NB4 (cell line): ENCODE measurements at regions not wholly inside any gene's neighbourhood (a gene's known extent, or its start where the extent isn't known, plus 50 kb on each side); places are given as distances from the start of the nearest gene placed in this dataset.

Experiments
- DNase-seq: peaks from one replicate; pipeline ENCODE4 v3.0.0; 2010; ENCODE audit warnings: low read depth
- H3K4me3 ChIP-seq: one replicate; pipeline ENCODE4 v1.5.1; 2011; ENCODE audit warnings: mild to moderate bottlenecking, low read depth, low read length, moderate library complexity
- MYC ChIP-seq: IDR thresholded peaks from 2 replicates; pipeline ENCODE4 v1.6.1; 2011; ENCODE audit warnings: low read depth, low read length
- POLR2A ChIP-seq: IDR thresholded peaks from 2 replicates; pipeline ENCODE4 v1.6.1; 2011; ENCODE audit warnings: mild to moderate bottlenecking; ENCODE audit not compliant: insufficient read length; ENCODE audit errors: extremely low read depth
- TF ChIP-seq, protein P1 (sequence below): IDR thresholded peaks from 2 replicates; pipeline ENCODE4 v1.6.1; 2011; ENCODE audit warnings: low read depth, low read length
- TF ChIP-seq, protein P2 (sequence below): IDR thresholded peaks from one replicate; pipeline ENCODE4 v1.5.1; 2012; ENCODE audit warnings: low read depth, low read length

DNA sequence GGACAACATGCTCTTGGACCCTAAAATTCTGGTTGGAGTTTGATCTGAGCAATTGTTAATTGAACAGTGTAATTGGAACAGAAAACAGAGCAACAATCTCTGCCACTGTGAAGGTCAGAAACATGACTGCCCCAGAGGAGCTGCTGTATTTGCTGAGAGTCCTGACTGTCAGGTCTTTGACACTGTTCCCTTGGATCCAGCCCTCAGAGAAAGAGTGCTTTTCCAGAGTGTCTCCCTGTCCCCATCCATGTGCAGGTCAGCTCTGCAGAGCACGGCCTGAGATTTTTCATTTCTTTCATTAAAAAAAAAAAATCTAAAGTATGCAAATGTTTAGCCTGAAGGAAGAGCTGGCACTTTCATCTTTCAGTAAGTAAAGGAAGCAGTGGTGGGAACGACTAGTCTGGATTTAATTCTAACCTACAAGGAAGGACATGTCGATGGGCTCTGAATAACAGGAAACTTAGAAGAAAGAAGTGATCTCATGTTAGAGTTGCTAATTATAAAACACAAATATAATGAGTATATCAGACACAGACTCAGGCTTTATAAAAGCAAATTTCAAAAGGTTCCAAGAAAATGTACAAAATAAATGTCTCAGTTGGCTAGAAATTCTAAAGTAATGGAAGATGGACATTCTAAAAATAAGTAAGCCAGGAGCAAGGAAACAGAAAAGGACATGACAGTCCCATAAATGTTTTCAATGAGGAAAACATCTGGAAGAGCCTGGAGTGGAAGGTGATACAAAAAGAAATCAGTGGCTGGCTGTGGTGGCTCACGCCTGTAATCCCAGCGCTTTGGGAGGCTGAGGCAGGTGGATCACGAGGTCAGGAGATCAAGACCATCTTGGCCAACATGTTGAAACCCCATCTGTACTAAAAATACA, 876.5 kb downstream of the EPHA4 start:
- no peak for DNase-seq
- TF ChIP-seq, protein P1, sequence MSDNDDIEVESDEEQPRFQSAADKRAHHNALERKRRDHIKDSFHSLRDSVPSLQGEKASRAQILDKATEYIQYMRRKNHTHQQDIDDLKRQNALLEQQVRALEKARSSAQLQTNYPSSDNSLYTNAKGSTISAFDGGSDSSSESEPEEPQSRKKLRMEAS = no peak
- TF ChIP-seq MYC (no peak), POLR2A (no peak)
- TF ChIP-seq, protein P2, sequence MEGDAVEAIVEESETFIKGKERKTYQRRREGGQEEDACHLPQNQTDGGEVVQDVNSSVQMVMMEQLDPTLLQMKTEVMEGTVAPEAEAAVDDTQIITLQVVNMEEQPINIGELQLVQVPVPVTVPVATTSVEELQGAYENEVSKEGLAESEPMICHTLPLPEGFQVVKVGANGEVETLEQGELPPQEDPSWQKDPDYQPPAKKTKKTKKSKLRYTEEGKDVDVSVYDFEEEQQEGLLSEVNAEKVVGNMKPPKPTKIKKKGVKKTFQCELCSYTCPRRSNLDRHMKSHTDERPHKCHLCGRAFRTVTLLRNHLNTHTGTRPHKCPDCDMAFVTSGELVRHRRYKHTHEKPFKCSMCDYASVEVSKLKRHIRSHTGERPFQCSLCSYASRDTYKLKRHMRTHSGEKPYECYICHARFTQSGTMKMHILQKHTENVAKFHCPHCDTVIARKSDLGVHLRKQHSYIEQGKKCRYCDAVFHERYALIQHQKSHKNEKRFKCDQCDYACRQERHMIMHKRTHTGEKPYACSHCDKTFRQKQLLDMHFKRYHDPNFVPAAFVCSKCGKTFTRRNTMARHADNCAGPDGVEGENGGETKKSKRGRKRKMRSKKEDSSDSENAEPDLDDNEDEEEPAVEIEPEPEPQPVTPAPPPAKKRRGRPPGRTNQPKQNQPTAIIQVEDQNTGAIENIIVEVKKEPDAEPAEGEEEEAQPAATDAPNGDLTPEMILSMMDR = no peak
- no peak overlapping the region for H3K4me3 ChIP-seq

DNA sequence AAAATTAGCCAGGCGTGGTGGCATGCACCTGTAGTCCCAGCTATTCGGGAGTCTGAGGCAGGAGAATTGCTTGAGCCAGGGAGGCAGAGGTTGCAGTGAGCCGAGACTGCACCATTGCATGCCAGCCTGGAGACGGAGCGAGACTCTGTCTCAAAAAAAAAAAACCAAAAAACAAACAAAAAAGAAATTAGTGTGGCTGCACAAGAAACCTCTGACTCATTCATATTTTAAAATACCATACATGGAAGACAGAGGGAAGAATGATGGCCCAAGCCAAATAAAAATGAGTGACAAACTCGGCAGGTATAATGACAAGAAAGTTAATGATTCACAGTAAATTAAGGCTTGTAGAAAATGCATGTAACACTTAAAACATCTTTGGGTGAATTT, 875.8 kb downstream of the EPHA4 start:
- TF ChIP-seq POLR2A = no peak
- TF ChIP-seq, protein P2 = no peak
- TF ChIP-seq, protein P1 = no peak
- TF ChIP-seq MYC = no peak
- H3K4me3 ChIP-seq = no peak overlapping the region
- DNase-seq = no peak

DNA sequence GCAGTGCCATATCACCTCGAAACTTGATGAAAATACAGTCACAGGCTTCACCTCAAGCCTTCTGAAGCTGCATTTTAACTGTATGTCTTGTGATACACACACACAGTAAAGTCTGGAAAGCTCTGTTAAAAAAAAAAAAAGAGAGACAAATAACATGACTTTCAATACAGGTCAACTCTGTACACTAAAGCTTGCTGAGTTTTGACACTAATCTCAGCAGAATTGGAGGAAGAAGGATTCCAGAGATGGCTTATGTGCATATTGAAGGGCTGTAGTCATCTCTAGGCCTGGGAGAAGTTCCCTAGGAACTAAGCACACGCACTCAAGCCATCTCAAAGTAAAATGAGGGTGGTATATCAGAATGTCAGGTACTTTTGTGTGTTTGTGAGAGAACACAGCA, 875.1 kb downstream of the EPHA4 start:
- no peak overlapping the region for H3K4me3 ChIP-seq
- DNase-seq = no peak
- TF ChIP-seq, protein P2 = no peak
- TF ChIP-seq POLR2A (no peak), MYC (no peak)

DNA sequence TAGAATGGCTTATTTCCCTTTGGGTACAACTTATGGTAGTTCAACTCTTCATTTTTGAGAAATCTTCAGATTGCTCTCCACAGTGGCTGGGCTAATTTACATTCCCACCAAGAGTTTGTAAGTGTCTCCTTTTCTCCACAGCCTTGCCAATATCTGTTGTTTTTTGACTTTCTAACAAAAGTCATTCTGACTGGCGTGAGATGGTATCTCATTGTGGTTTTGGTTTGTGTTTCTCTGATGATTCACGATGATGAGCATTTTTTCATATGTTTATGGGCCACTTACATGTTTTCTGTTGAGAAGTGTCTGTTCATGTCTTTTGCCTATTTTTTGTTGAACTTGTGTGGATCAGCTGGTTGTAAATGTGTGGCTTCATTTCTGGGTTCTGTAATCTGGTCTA, 871.0 kb downstream of the EPHA4 start:
- H3K4me3 ChIP-seq = no peak overlapping the region
- TF ChIP-seq, protein P2 = no peak
- TF ChIP-seq MYC (no peak), POLR2A (no peak)
- TF ChIP-seq, protein P1 = no peak
- DNase-seq = no peak

DNA sequence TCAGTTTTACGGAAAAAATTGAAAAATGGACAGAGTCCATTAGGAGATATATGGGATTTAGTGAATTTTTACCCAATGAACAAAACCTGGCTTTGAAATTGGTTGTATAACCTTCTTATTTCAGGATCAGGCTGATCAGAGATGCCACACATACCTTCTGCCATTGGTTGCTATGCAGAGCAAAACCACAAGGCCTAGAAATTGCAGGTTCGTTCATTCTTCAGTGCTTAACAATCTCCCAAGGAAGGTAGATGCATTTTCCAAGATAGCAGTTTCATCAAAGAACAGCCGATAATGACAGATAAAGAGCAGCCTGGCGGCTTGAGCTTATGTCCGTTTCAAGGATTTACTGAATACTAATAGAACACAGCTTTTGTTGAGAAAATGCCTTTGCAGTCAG, 868.8 kb downstream of the EPHA4 start:
- DNase-seq = no peak
- no peak overlapping the region for H3K4me3 ChIP-seq
- TF ChIP-seq, protein P1 = no peak
- TF ChIP-seq MYC (no peak), POLR2A (no peak)
- TF ChIP-seq, protein P2 = no peak

DNA sequence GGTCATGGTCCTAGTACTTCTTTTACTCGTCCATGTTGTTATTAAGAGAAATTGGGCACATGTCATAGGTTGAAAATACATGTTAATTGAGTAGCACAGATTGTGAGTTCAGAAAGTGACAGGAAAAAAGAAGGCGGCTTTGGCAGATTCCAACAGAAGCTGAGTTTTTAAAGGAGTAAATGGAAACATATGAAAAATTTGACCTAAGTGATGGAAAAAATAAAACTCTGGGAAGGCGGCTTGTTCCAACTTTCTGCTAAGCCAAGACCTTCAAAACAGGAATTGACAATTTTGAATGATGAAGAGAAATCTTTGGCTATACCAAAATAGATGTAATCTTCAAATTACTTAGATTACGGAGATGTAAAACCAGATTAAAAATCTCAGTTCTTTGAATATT, 868.0 kb downstream of the EPHA4 start:
- DNase-seq = no peak
- no peak for TF ChIP-seq MYC
- TF ChIP-seq, protein P2 = no peak
- TF ChIP-seq, protein P1 = no peak
- no peak for TF ChIP-seq POLR2A
- H3K4me3 ChIP-seq = no peak overlapping the region
